Fibroblast of lung (primary cell): ENCODE measurements at regions not wholly inside any gene's neighbourhood (a gene's known extent, or its start where the extent isn't known, plus 50 kb on each side); places are given as distances from the start of the nearest gene placed in this dataset.

ENCODE experiments used
- CTCF ChIP-seq, 2 donors: IDR thresholded peaks in 1 of 2; conservative IDR thresholded peaks in 1 of 2; 1 replicate in 1 of 2; 2 replicates in 1 of 2; pipeline ENCODE4 v1.5.1; 2011 to 2012; ENCODE audit warnings: low read length in 2 of 2, control low read depth in 1 of 2, inconsistent platforms in 1 of 2, low read depth in 1 of 2, mild to moderate bottlenecking in 1 of 2
- EZH2 ChIP-seq: IDR thresholded peaks from 2 replicates; pipeline ENCODE4 v1.5.1; 2012; ENCODE audit warnings: low read length, control low read depth, mild to moderate bottlenecking; ENCODE audit errors: missing control alignments

DNA sequence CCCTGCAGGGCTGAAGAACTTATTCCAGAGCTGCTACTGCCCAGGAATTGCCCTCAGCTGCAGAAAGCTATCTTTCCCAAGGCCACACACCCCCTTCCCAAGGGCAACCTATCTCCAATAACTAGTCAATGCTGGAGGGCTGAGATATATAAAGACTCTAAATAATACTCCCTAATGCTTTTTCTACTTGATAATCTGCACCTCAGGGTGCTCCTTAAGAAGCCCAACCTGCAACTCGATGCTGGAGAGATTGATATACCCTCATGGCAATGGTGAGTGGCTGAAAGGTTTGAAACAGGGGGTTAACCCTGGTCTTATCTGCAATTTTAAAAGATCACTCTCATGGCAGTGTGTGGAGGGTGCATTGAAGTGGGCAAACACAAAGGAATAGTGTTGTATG, 142.7 kb upstream of the APC start:
- no peak for TF ChIP-seq CTCF (conservative IDR thresholded peaks at IDR 0.05 in 1 of 2, IDR thresholded peaks at IDR 0.05 in 1 of 2; ENCODE audit: low read depth in 1 of 2, low read length in 2 of 2)
- TF ChIP-seq EZH2: no peak
